DMS 273 (cell line): ENCODE measurements at regions not wholly inside any gene's neighbourhood (a gene's known extent, or its start where the extent isn't known, plus 50 kb on each side); places are given as distances from the start of the nearest gene placed in this dataset.

Source experiments
- DNase-seq: peaks from one replicate; lab custom pipeline; 2025; ENCODE audit not compliant: unreplicated experiment; lab: John Stamatoyannopoulos, UW

- DNase-seq, result peak; percentile 77
Measured at GRCh38 chr2:128756365-128756717, 437.7 kb upstream of the HS6ST1 start.

DNA sequence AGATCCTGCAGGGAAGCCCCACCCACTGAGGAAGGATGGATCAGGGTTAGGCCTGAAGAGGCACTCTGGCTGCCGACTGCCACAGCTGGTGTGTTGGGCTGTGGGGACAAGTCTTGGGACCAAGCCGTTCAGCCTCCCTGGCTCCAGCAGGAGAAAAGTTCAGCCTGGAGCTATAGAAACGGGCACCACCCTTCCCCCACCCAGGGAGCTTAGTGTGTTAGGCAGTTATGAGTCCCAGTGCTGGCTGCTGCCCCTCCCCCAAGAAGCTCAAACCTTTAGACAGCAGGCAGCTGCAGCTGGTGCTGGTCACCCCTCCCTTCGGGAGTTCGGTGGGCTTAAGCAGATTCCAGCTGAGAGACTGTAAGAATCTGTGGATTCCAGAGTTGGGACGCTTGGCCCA is 447.1 kb upstream of the HS6ST1 start:
- peak; percentile 18 for DNase-seq

DNA sequence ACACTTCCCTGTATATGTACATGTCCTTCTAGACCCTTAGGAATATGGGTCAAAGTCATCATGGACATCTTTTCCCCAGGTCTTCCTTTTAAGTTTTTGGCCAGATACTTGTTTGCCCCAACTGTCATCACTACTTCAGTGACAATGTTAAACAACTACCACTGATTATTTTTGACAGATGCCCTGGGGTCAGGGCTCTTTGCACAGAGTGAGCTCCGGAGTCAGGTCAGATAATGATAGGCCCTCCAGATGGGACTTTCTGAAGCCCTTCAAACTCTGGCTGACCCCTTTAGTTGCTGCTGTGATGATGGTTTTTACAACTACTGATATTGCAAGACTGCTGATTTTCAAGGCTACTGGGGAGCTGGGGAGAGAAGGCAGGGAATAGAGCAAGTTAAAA is 449.4 kb upstream of the HS6ST1 start:
- no peak for DNase-seq

GRCh38 chr2:128769457-128770142 is 450.9 kb upstream of the HS6ST1 start:
- no peak for DNase-seq

DNA sequence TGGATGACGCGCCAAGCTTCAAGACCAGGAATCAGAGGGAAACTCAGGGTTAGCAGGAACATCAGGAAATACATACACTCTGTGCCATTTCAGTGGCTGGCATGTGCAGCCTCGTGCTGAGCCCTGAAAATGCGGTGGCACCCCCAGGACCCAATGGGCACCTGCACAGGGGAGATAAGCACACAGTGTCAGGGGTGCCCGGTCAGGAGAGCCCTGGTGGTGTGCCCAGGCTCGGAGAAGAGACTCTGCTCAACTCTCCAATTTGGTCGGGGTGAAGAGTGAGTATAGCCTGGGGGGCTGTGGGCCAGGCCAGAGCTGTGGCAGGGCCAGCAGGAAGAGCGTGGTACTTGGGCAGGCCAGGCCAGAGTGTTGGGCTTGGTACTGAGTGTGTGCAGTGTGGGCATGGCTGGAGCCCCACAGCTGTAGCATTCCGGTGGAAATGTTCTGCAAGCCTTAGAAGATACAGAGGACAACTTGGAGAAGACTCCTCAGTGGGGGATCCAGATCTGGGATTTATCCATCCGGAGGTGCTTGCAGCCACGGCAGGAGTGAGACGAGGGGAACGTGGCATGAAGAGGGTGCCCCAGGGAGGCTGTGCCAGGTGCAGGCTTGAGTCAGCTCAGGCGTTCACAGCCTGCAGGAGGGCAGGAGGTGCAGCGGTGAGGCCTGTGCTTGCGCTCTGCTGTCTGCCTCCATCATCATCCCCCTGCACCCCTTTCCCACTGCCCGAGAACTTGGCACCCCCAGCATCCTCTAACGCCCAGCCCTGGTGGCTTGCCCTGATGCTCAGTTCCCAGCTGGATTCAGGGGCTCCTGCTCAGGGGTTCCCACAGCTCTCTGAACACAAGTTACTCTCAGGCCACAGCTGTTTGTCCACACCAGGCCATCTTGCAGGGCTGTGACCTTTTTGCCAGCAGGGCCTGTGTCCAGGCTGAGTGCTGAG is 451.7 kb upstream of the HS6ST1 start:
- no peak for DNase-seq

DNA sequence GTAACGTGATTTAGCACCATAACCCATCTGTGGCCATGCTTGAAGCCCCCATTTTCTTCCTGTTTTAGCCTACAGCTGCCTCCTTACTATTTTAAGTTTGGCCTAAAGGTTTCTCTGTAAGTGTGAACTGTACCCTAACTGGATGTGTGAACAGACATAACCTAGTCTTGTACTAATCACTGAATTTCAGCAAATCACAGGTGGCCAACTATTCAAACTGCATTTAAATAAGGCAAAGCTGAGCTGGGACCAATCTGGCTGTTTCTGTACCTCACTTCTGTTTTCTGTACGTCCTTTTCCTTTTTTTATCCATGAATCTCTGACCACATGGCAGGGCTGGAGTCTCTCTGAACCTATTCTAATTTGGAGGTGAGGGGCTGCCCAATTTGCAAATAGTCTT is 452.7 kb upstream of the HS6ST1 start:
- no peak for DNase-seq

- no peak for DNase-seq
Measured at GRCh38 chr2:128772671-128773070, 454.0 kb upstream of the HS6ST1 start.

DNA sequence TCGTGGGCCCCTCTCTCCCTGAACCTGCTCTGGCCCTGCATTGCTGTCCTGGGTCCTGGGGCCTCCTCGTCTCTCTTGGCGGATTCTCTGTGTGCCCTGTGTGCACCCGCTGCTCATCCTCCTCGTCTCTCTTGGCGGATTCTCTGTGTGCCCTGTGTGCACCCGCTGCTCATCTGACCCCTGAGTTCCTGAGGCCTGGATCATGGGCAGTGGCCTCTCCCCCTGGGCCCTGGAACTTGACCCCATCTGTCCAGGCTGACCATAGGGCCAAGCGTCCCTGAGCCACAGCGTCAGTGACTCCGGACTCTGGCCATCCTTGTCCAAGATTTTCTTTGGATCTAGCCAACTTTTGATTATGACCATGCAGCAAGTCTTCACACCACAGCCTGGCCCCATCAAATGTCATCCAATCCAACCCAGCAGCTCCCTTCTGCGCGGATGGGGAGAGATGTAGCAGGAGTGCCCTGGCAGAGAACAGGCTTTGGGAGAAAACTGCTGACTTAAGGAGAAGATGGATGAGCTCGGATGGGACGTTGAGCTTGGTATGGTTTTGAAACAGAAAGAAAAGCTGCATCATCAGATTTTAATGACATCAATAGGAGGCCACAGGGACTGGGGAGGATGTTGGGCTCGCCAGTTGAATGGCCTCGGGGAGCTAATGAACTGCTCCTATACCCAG is 455.1 kb upstream of the HS6ST1 start:
- DNase-seq, result no peak

GRCh38 chr2:128774320-128775216 is 455.9 kb upstream of the HS6ST1 start:
- no peak for DNase-seq

GRCh38 chr2:128775217-128775913 is 456.7 kb upstream of the HS6ST1 start:
- DNase-seq, result no peak

DNA sequence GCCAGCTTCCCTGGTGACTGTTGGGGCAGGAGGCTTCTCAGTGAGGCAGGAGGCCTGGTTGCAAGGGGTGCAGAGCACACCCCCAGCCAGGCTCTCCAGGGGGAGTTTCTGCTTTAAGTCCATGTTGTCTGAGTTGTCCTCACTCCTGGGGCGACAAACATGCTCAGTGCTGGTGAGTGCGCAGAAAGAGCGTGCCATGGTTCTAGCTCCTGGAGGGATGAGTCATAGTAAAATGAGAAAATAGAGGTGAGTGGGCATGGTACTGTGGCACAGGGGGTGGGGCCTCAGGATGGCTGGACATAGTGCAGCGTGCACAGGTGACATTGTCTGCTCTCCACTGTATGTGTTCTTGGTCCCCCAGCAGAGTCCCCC is 457.2 kb upstream of the HS6ST1 start:
- DNase-seq, result no peak

DNA sequence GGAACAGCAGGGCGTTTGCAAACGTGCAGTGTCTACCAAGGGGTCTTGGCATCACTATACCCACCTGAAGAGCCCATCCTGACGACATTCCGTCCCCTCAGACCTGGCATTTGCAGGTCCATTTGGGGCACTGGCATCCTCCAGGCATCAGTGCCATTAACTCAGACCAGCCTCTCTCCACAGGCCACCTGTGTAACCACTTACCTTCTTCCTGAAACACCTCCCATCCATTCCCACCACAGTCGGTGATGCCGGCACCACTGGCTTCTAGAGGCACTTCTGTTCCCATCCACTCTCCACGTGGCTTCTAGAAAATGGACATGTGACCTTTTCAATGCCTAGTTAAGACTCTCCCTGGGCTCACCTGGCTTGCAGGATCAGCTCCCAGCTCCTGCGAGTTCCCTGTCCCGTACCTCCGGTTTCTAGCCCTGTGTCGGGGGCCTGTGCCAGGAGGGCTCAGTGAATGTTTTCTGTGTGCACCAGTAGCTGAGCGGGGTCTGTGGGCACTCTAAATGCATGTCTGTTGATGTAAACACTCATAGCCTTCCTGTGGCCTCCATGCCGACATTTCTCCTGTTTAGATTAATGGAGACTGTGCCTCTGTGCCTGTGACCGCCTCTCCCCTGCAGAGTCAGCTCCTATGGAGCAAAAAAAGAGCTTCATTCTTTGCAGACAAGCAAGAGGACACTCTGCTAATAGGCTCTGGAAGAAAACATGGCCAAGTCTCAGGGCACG is 458.0 kb upstream of the HS6ST1 start:
- DNase-seq, result no peak

GRCh38 chr2:128777196-128778035 is 458.7 kb upstream of the HS6ST1 start:
- no peak for DNase-seq

GRCh38 chr2:128778843-128779242 is 460.2 kb upstream of the HS6ST1 start:
- DNase-seq, result no peak

DNA sequence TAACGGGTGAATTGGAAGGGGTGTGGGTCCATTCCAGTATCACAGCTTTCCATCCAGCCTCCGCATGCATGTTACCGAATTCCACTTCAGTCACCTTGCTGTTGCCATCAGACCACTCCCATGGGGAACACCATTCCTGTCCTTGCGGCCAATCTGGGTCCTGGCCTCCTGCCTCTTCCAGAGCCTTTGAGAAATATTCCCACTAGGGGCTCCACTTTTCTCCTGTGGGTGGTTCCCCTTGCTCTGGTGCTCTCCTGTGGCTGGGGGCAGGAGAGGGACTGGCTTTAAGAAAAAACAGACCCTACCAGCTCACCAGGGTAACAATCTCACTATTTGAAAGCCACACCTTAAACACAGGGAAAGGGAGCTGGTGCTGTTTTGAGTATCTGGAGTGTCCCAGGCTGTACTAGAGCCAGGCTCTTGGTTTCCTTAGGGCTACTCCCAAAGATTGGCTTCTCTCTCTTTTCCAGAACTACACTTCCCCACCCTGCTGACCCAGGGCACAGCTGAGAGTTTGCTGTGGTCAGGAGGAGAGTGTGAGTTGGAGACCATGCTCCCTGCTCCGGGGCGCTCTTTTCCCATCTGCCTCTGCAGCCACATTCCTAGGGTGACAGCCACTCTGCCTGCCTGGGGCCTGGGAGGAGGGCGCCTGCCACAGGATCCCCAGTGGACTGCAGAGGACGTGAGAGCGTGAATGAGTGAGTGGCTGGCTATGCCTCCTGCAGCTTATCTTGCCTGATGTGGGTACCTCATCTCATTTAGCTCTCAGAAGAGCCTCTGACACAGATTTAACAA is 460.8 kb upstream of the HS6ST1 start:
- no peak for DNase-seq

- no peak for DNase-seq
Measured at GRCh38 chr2:128780434-128781080, 461.9 kb upstream of the HS6ST1 start.

DNA sequence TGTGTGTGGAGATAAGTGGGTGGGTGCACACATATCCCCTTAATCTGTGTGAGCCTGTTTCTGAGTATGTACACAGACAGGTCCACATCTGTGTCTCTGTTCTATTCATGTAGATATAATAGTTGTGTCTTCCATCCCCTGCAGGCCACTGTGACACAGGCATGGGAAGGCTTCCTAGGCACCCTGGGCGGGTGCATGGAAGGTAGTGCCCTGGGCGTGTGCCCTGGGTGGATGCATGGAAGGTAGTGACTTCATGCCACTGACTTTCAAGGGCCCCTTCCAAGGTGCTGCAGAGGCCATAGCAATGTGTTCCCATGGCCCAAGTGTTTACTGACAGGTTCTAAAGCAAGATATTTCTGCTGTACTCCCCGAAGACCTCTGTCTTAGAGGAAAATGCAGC is 462.5 kb upstream of the HS6ST1 start:
- DNase-seq, result no peak
